HL-60/S4 treated with retinoic acid at 250 ng/mL for 4 days and 3 days (cell line): ENCODE measurements at regions not wholly inside any gene's neighbourhood (a gene's known extent, or its start where the extent isn't known, plus 50 kb on each side); places are given as distances from the start of the nearest gene placed in this dataset.

Experiments
- in situ Hi-C: fragments of 300-500 bp; cut with MboI; formaldehyde crosslinking; loops from 2 replicates; pipeline ENCODE4 v1.7.0; 2022; ENCODE audit warnings: low sequenced_read_pairs

DNA sequence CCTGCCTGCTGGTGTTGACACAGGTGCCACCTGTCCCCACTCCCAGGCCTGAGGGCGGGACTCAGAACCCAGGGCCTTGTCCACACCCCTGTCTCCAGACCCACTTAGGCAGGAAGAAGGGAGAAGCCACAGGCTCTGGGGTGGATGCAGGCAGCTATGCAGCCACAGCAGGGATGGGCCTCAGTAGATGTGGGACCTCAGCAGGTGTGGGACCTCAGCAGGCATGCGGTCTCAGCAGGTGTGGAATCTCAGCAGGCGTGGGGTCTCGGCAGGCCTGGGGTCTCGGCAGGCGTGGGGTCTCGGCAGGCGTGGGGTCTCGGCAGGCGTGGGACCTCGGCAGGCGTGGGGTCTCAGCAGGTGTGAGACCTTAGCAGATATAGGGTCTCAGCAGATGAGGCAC is 118.0 kb upstream of the PITRM1 start:
- in situ Hi-C loops = no loop called here

DNA sequence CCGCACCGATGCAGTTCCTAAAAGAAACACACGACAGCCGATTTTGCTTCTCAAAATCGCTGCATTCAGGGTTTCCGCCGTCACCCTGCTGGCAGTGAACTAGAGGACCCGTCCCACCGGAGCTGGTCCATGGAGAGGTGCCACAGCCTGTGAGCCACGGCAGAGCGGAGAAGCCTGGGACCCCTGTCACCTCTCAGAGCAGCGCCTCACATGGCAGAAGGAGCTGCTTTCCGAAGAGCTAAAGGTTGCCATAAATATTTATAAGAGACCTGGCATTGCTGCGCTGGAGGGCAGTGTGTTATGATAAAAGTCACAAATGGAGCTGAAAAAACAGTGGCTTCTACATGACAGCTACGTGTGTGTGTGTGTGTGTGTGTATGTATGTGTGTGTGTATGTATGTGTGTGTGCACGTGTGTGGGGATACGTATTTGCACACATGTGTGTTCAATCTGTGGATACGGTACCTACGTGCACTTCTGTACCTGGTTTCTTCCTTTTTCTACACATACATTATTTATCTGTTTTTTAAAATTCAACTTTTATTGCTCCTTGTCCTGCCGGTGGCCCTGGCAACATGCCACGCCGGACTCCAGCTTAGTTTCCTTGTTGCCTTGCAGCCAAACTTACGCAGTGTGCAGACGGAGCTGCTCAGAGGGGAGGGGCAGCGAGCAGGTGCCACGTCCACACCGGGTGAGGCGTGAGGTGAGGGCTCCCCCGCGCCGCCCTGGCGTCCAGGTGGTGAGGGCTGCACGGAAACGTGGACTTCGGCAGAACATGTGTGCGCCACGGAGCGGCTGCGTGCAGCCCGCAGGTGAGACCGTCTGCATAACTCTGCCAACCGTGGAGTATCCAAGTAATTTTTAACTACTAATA is 115.2 kb upstream of the PITRM1 start:
- in situ Hi-C loops = no loop called here

DNA sequence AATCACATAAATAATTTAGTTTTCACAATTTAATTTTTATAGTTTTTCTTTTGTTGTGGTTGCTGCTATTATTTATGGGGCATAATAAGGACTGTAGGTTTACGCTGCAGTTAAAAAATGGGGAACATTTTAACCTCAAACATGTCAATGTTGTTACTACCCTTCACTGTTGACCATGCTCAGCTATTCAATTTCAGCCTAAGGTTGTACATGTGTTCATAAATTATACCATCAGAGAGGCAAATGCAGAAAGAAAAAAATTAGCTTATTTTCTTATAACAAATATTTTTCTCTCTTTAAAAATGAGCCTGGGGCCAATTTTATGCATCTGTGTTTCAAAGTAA is 110.1 kb upstream of the PITRM1 start:
- in situ Hi-C loops = no loop called here

- in situ Hi-C loops = no loop called here
Observed at GRCh38 chr10:3281941-3282673, 109.5 kb upstream of the PITRM1 start.

- in situ Hi-C loops = no loop called here
Observed at GRCh38 chr10:3278771-3279170, 106.2 kb upstream of the PITRM1 start.

GRCh38 chr10:3277566-3277965 is 105.0 kb upstream of the PITRM1 start:
- in situ Hi-C loops = no loop called here

GRCh38 chr10:3274414-3274813 is 101.8 kb upstream of the PITRM1 start:
- in situ Hi-C loops = no loop called here

GRCh38 chr10:3273966-3274365 is 101.4 kb upstream of the PITRM1 start:
- in situ Hi-C loops = no loop called here

- in situ Hi-C loops = no loop called here
Observed at GRCh38 chr10:3272300-3272699, 99.7 kb upstream of the PITRM1 start.

DNA sequence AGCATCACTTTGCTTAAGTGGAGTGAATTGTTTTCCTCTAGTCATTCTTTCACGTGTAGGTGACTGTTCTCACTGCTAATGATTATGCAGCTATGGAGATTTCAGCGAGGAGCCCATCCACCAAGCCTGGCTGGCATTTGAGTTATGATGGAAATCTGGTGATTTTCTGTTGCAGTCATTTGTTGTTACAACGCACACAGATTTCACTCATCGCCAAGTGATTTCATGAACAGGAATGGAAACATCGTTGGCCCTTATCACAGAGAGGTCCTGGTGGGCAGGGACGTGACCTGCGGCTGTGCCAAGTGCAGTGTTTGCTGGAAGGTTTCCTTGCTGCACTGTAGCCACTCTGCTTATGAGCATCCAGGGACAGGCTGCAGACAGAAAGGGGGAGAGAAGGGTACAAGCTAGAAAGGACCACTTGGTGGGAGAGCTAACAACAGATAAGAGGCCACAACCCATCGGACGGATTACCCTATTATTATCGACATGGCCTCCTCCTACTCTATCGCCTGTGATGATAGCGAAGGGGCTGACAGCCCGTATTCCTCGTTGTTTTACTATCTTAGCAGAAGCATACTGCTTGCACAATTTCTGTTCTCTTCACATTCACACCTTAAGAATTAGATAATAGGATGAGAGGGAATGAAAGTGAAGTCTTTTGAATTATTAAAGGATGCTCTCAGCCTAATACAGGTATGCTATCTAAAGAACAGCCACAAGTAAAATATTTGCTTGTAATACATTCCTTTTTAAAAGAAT is 99.0 kb upstream of the PITRM1 start:
- in situ Hi-C loops = no loop called here

GRCh38 chr10:3270577-3271316 is 98.2 kb upstream of the PITRM1 start:
- in situ Hi-C loops = no loop called here

GRCh38 chr10:3268025-3268424 is 95.4 kb upstream of the PITRM1 start:
- in situ Hi-C loops = no loop called here

DNA sequence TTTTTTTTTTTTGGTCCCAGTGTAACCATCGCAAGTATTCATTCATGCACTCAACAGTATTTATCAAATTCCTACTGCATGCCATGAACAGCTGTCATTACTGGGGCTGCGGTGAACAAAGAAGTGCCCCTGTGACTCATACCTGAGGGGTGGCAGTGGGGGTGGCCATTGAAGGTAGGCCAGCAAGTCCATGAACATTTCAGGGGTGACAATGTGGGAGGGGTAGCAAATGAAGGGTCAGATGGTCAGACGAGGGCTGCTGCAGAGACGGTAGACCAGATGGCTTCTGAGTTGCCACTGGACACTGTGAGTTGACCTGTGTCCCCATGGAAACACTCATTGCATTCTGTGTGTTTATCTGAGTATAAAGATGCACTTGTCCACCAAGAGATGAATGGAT is 92.5 kb upstream of the PITRM1 start:
- in situ Hi-C loops = no loop called here

DNA sequence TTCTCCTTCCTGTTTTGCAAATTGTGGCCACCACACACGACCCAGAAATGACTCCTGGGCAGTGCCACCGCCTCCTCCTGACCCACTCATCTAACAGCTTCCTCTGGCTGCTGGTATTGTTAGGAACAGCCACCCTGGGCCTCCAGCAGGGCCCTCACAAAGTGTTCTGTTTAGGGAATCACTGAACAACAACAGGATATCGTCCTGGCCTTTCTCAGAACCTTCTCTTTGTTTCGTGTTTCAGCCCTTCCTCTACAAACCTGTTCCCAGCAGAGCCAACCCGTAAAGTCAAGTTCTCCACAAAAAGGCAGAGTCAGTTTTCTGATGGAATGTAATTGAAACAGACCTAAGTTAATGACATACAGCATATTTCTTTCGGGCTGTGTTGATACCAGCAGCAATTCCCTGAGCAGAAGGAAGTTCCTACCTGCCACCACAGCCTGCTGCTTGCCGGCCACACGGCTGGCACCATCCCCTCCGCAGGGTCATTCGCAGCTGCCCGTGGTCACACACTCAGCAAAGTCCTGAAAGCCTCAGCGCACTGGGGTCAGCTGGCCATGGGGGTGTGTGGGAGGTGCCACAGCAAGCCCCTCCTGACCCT is 91.7 kb upstream of the PITRM1 start:
- in situ Hi-C loops = no loop called here

- in situ Hi-C loops = no loop called here
Observed at GRCh38 chr10:3263747-3264146, 91.2 kb upstream of the PITRM1 start.

GRCh38 chr10:3263082-3263481 is 90.5 kb upstream of the PITRM1 start:
- in situ Hi-C loops = no loop called here

DNA sequence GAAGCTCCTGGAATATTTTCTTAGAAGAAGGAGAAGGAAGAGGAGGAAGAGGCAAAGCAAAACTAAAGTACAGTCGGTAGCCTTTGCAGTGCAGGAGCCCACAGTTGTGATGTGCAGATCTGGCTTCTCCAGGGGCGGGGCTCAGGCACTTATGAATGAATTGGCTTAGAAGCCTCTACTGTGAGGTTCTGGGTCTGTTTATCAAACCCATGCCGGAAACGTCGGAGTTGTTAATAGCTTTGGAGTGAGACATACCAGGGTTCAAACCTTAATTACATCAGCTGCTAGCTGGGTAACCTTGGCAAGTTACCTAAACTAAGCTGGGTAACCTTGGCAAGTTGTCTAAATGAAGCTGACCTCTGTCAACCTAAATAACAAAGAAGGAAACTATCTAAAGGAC is 89.3 kb upstream of the PITRM1 start:
- in situ Hi-C loops = no loop called here

- in situ Hi-C loops = no loop called here
Observed at GRCh38 chr10:3260066-3260834, 87.7 kb upstream of the PITRM1 start.

GRCh38 chr10:3259499-3259898 is 86.9 kb upstream of the PITRM1 start:
- in situ Hi-C loops = no loop called here

DNA sequence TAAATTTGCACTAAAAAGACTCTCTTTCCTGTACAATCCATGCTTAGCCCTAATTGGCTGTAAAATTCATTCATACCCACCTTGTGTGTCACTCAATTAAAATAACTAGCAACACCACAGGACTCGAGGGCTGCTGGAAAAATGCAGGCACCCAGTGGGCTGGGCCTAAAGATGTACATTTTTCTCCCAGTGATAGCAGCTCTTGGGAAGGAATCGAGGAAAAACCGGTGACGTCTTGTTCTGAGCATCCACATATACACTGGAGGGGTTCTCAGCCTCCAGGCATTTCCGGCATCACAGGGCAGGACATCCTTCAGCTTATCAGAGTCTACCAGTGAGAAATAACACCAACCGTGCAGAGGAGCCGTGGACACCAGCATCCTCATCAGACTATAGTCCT is 85.8 kb upstream of the PITRM1 start:
- in situ Hi-C loops = no loop called here
